ENCODE measurements at regions not wholly inside any gene's neighbourhood (a gene's known extent, or its start where the extent isn't known, plus 50 kb on each side); places are given as distances from the start of the nearest gene placed in this dataset.
"Not testable (repeated sequence)": the region's sequence is repeated elsewhere in the genome, so short reads cannot be mapped to it uniquely, and the experiment has no call there.

DNA sequence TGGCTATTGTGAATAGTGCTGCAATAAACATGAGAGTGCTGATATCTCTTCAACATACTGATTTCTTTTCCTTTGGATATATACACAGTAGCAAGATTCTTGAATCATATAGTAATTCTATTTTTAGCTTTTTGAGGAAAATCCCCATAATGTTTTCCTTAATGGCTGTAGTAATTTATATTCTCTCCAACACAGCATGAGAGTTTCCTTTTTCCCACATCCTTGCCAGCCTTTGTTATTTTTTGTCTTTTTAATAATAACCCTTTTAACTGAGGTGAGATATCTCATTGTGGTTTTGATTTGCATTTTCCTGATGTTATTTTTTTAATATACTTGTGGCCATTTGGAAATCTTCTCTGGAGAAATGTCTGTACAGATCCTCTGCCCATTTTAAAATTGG, 132.6 kb downstream of the PRL start:
- DNase-seq = no peak

- DNase-seq = not testable (repeated sequence)
Measured at GRCh38 chr6:22171006-22171405, 125.8 kb downstream of the PRL start.

DNA sequence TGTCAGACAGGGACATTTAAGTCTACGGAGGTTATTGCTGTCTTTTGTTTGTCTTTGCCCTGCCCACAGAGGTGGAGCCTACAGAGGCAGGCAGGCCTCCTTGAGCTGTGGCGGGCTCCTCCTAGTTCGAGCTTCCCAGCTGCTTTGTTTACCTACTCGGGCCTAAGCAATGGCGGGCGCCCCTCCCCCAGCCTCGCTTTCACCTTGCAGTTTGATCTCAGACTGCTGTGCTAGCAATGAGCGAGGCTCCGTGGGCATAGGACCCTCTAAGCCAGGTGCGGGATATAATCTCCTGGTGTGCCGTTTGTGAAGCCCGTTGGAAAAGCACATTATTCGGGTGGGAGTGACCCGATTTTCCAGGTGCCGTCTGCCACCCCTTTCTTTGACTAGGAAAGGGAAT, 125.0 kb downstream of the PRL start:
- DNase-seq = not testable (repeated sequence)

DNA sequence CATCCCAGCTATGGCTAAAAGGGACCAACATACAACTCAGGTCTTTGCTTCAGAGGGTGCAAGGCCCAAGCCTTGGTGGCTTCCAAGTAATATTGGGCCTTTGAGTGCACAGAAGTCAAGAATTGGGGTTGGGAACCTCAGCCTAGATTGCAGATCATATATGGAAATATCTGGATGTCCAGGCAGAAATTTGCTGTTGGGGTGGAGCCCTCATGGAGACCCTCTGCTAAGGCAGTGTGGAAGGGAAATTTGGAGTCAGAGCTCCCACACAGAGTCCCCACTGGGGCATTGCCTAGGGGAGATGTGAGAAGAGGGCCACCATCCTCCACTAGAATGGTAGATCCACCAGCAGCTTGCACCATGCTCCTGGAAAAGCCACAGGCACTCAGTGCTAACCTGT, 123.5 kb downstream of the PRL start:
- no peak for DNase-seq

- not testable (repeated sequence) for DNase-seq
Measured at GRCh38 chr6:22180250-22180649, 116.6 kb downstream of the PRL start.

- no peak for DNase-seq
Measured at GRCh38 chr6:22184371-22184770, 112.5 kb downstream of the PRL start.

GRCh38 chr6:22189946-22190345, 106.9 kb downstream of the PRL start:
- no peak for DNase-seq

DNA sequence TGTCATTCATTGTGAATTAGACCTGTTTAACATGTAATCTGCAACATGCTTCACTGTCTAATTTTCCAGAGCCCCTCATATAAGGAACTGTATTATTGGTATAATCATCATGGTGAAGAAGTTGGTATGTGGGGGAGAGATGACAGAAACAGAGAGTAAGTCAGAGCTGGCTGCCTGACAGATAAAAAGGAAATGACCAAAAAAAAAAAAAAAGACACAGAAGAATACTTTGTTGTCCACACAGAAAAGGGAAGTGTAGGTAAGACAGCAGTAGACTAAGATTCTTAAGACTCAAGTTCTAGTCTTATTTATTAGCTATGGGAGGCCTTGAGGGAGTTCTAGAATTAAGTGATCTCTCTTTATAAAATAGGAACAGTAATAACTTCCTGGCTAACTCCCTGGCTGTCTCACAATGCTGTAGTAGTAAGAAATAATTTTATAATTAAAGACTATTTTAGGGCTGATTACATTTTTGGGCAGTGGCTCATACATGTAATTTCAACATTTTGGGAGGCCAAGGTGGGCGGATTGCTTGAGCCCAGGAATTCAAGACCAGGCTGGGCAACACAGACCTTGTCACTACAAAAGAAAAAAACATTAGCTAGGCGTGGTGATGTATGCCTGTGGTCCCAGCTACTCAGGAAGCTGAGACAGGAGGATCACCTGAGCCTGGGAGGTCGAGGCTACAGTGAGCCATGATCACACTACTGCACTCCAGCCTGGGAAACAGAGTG, 102.5 kb downstream of the PRL start:
- DNase-seq = no peak

DNA sequence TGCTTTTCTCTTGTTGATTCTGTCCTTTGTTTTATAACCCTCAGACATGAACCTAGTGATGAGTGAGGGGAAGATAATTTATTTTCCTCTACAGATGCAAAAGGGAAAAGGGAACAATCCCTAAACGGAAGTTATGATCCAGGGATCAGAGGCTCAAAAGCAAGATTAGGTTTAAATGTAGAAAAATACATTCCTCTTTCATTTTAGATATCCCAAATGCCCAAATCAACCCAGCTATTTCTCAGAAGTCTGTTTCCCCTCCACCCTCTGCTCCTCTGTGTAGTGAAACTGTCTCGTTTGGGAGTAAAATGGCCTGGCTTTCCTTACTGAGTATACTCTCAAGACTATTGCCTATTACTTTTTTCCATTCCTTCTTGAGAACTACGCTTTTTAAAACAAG, 97.1 kb downstream of the PRL start:
- DNase-seq = no peak

DNA sequence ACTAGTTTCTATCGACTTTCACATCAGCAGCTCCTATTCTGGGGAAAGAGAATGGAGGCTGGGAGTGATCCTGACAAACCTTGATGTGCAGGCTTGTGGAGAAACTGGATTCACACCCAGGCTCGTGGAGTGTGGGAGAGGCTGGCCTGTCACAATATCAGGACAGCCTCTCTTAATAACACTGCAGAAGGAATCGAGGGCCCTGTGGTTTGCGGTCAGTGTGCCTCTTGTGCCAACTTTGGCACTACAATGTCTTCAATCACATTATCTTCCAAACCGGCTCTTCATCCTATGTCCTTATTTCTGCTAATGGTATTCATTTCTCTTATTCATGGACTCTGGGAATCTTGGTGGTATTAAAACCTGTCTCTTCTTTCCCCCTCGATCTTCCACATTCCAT, 92.7 kb downstream of the PRL start:
- no peak for DNase-seq

DNA sequence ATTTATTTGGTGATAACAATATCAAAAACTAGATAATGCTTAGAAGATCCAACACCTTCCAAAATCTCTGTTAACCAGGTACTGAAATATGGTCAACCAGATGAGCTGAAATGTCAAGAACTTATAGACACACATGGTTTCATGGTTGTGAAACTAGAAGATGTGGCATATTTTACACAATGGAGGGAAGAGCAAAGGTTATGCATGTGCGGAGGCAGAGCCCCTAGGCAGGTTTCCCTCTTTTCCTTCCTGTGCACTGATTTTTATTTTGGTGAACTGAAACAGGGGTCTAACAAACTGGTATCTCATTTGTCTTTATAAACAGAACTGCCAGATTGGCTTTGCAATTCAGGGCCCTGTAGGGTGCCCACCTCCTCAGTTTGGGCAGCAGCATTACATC, 91.6 kb downstream of the PRL start:
- no peak for DNase-seq

- no peak for DNase-seq
Measured at GRCh38 chr6:22206106-22206505, 90.7 kb downstream of the PRL start.

DNA sequence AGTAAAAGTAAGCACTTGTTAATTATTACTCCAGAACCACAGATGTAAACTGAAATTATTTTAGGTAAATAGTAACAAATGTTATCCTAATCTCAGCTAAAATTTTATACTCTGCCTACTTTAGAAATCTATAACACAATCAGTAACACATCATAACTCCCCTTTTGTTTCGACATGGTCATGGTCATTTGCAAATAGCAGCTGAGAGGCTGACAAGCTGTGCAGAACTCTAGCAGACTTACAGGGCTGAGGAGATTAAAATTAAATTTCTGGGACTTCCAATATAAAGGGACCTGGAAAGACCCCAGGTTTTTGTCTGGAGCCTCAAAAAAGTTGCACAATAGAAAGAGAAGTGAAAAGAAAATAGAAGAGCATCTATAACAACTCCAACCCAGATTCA, 88.8 kb downstream of the PRL start:
- no peak for DNase-seq

- DNase-seq = no peak
Measured at GRCh38 chr6:22214314-22214713, 82.5 kb downstream of the PRL start.

GRCh38 chr6:22215474-22215873, 81.4 kb downstream of the PRL start:
- DNase-seq = not testable (repeated sequence)

- DNase-seq = no peak
Measured at GRCh38 chr6:22218410-22218809, 78.4 kb downstream of the PRL start.

DNA sequence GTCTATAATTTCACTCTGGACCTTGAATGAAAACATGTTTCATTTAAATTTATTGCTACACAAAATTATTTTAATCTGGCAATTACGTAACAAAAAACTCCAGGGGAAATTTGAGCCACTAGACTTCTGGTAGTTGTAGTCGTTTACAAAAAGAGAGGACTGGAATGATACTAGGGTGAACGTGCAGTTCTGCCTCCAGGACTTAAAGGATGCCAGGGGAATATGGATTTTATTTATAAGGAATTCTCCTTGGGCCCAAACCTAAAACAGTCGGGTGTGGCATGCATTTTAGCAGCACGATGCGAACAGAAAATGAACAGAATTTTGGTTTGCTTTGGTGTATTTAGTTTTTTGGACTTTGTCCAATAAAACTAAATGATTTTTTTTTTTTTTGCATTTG, 76.9 kb downstream of the PRL start:
- no peak for DNase-seq

DNA sequence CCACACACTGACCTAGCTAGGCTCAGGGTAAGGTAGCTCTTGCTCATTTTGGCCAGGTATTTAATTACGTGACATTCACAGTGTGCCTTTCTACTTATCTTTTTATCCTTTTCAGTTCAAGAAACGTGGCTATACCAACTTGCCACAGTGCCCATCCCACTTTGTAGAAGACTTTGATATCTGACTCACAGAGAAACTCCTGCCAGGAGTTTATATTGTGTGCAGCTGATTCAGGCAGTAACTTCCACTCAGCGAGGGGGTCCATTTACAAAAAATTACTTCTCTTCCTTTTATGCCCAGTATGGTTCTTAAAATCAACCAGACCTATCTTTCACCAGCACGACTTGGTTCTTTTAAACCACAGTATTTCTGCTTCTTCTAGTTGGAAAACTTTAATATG, 75.6 kb downstream of the PRL start:
- no peak for DNase-seq

DNA sequence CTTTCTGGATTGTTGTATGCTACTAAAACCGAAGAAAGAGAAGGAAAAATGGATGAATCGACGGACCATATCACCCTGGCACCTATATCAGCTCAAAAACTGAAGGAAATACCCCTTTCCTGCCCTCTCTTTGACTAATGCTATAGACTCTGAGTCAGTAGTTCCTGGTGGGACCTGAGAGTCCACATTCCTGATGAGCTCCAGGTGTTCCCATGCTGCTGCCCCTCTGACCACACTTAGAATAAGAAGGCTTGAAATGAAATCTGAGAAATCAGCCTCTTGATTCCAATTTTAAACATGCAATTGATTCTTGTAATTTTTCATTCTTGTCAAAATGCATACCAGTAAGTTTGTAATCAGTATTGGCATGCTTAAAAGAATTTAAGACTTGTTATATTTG, 75.2 kb downstream of the PRL start:
- no peak for DNase-seq

DNA sequence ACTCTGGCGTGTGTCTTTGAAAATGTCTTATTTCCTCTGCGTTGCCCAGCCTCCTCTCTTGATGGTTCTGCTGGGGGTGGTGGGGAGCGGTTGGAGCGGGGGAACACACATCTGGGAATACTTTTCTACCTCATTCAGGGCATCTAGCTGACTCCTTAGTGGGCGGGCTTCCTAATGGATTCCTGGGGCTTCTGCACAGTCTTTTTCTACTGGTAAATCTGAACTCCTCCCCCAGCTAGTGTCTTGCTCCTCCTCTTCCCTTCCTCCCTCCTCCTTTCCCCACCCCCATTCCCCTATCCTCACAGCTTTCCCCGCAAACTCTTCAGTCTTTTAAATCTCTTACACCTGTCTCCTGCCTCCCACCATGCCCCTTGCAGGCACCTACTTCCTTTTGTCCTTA, 74.4 kb downstream of the PRL start:
- DNase-seq = no peak

DNA sequence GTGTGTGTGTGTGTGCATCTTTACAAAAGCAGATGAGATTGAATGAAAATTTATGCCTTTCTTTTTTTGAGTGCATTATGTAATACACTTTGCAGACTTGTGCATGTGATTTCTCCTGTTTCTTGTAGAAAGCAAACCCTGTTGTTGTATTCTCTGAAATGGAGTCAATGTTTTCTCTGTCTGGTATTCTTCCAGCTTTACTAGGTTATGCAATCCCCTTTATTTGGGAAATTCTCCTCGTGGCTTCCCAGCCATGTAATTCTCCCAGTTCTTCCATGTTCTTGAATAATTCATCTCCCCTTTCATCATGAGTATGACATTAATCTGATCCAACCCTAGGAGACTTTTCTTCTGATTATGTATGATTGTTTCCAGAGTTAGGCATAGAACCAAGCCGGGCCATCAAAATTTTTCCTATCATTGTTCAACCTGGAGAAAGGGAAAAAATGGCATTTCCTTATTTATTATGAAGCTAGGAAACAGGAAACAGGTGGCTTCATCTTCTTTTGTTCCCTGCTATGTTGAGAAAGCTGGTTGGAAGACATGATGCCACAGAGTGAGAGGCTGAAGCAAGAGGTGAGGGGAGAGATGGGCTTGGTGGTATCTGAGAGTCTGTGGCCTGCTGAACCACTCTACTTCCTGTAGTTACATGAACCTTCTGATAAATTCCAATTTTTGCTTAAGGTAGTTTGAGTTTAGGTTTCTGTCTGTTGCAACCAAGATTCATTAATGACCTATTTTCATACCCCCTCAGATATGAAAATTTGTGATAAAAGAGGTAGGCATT, 68.8 kb downstream of the PRL start:
- DNase-seq = no peak

- DNase-seq = no peak
Measured at GRCh38 chr6:22231050-22231449, 65.8 kb downstream of the PRL start.

DNA sequence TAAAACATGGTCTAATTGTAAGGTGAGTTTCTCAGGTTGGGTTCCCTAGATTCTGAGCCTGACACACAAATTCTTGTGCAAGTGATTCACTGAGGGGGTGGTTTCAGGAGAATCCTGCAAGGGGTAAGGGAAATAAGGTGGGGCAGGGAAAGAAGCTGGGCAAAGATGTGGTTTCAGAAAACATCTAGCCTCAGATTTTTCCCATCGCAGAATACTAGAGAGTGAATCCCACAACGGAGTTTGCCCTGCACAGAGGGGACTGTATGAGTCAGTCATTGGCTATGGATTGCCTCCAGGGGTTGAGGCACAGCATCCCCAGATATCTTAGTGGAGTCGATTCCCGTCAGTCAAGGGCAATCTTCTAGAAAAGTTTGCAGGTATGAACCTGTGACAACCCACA, 65.2 kb downstream of the PRL start:
- DNase-seq = no peak

GRCh38 chr6:22236626-22237414, 60.0 kb downstream of the PRL start:
- no peak for DNase-seq

Data from CD4-positive, alpha-beta T cell treated with Interleukin-17A for 1 hour (primary cell).